GM21528 (cell line): ENCODE measurements at regions not wholly inside any gene's neighbourhood (a gene's known extent, or its start where the extent isn't known, plus 50 kb on each side); places are given as distances from the start of the nearest gene placed in this dataset.
"Not testable (repeated sequence)": the region's sequence is repeated elsewhere in the genome, so short reads cannot be mapped to it uniquely, and the experiment has no call there.

Experiments used
- ATAC-seq: cut with Tn5 transposase; IDR thresholded peaks from one replicate; pipeline ENCODE4 v1.9.1; 2021; ENCODE audit warnings: mild to moderate bottlenecking, moderate library complexity; ENCODE audit not compliant: unreplicated experiment, low FRiP score

- ATAC-seq: no peak
Observed at GRCh38 chr18:73189718-73190117, 321.9 kb upstream of the NETO1 start.

GRCh38 chr18:73168236-73168635 lies 300.4 kb upstream of the NETO1 start:
- no peak for ATAC-seq

- ATAC-seq: no peak
Observed at GRCh38 chr18:73164430-73164829, 296.6 kb upstream of the NETO1 start.

GRCh38 chr18:73163236-73163635 lies 295.4 kb upstream of the NETO1 start:
- no peak for ATAC-seq

DNA sequence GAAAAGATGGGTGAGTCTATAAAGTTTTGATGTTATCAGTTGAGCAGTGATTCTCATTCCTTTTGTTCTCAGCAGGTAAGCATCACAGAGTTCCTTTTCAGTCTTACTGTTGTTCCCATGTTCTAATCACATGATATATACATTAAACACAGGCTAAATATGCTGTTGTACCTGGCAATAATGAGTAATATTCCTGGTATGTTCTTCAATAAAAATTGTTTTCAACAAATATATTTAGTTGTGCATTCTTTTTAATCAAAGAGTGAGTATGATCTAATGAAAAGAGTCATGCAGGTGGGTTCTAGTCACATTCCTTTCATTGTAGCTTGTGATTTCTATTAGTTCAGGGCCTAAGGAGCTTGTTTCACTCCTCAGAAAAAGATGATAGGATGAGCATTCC lies 288.3 kb upstream of the NETO1 start:
- ATAC-seq: no peak

DNA sequence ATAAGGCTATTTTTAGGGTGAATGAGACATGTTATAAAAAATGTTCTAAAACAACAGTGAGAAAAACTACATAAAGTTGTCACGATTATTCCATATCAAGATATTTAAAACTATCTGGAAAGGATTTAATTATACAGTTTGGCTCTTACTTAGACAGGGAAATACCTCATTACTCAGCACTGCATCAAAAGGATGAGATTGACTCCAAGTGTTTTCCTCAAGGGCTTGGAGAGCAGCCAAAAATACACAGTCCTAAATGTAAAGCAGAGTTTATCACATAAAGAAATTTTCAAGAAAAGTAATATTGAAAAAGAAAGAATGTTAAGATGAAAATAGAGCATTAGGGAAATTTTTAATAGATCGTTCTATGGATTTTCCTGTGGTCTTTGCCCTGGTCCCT lies 285.5 kb upstream of the NETO1 start:
- ATAC-seq: no peak

DNA sequence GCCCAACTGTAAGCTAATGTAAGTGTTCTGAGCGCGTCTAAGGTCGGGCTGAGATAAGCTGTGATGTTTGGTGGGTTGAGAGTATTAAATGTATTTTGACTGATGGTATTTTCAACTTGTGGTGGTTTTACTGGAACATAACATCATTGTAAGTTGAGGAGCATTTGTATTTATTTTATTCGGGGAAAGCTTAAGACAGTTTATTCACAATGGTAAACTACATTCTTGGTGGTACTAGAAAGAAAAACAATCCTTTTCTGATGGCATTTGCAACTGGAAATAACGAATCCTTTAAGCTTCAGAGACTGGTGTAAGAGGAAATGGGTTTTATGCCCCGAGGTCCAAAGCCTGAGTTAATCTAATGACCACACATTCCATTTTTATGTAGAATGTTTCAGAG lies 283.3 kb upstream of the NETO1 start:
- no peak for ATAC-seq

DNA sequence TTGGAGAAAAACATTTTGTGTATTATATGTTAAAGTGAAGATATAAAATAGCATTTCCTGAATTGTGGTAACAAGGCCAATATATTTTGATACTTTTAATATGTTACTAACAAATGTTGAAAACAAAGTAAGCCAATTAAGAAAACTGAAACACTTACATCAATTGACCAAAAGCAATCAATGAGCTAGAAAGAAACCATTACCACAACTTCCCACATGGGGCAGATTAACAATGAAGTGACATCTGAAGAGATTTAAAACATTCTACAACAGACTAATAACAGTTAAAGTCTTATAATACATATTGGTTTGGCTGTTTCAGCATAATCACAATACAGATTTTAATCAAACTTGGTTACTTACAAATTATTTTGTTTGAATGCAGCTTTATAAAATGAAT lies 282.4 kb upstream of the NETO1 start:
- ATAC-seq: no peak

GRCh38 chr18:73147590-73147989 lies 279.8 kb upstream of the NETO1 start:
- no peak for ATAC-seq

- no peak for ATAC-seq
Observed at GRCh38 chr18:73144030-73144429, 276.2 kb upstream of the NETO1 start.

- ATAC-seq: no peak
Observed at GRCh38 chr18:73136134-73136533, 268.3 kb upstream of the NETO1 start.

- no peak for ATAC-seq
Observed at GRCh38 chr18:73124175-73124574, 256.4 kb upstream of the NETO1 start.

GRCh38 chr18:73121207-73121606 lies 253.4 kb upstream of the NETO1 start:
- no peak for ATAC-seq

DNA sequence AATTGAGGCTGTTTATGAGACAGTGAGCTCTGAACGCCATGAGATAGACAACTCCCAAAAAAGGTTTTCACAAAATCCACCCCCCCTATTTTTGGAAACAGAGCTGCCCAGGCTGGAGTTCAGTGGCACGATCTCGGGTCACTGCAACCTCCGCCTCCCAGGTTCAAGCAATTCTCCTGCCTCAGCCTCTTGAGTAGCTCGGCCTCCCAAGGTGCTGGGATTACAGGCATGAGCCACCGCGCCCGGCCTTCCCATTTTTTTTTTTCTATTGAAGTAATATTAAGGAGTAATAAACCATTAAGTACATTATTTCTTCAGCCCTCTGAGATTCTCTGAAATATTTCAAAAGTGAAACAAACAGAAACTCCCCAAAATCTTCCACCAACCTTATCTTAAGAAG lies 252.8 kb upstream of the NETO1 start:
- no peak for ATAC-seq

DNA sequence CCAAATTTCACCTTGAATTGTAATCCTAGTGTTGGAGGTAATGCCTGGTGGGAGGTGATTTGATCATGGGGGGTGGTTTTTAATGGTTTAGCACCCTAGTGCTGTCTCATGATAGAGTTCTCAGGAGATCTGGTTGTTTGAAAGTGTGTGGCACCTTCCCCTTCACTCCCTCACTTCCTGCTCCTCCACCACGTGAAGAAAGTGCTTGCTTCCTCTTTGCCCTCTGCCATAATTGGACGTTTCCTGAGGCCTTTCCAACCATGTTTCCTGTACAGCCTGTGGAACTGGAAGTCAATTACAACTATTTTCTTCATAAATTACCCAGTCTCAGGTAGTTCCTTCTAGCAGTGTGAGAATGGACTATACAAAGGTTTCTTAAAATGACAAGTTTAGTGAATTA lies 251.8 kb upstream of the NETO1 start:
- no peak for ATAC-seq

- ATAC-seq: no peak
Observed at GRCh38 chr18:73118121-73118816, 250.5 kb upstream of the NETO1 start.

DNA sequence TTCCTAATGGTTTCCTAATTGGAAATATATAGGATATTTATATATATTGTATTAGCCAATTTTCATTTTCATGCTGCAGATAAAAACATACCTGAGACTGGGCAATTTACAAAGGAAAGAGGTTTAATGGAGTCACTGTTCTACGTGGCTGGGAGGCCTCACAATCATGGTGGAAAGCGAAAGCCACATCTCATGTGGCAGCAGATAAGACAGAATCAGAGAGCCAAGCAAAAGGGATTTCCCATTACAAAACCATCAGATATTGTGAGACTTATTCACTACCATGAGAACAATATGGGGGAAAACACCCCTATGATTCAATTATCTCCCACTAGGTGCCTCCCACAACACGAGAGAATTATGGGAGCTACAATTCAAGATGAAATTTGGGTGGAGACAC lies 242.5 kb upstream of the NETO1 start:
- no peak for ATAC-seq

- no peak for ATAC-seq
Observed at GRCh38 chr18:73101977-73102376, 234.2 kb upstream of the NETO1 start.

- ATAC-seq: not testable (repeated sequence)
Observed at GRCh38 chr18:73101491-73101890, 233.7 kb upstream of the NETO1 start.

GRCh38 chr18:73099759-73100158 lies 232.0 kb upstream of the NETO1 start:
- no peak for ATAC-seq

DNA sequence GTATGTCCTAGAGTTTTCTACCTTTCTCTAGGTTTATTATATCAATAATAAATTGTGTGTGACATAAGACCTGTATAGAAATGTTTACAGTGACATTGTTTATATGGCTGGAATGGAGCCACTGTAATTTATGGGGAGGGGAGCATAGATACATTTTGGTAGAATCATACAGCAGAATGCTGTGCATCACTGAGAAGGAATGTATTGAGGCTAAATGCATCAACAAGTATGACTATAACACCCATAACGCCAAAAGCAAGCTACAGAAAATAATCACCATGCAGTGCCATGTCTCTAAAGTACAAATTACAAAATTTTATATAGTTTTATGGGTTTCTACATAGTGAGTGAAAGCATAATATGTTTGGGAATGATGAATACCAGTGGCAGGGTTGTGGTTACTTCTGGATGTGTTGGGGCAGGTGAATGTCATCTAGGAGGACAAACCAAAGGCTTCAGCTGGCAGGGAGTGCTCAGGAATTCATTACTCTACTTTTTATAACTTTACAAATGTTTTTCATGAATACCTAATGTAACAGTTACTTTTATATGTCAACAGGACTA lies 226.0 kb upstream of the NETO1 start:
- ATAC-seq: no peak

GRCh38 chr18:73088445-73088844 lies 220.7 kb upstream of the NETO1 start:
- no peak for ATAC-seq
